GM23338 (cell line): ENCODE measurements at regions not wholly inside any gene's neighbourhood (a gene's known extent, or its start where the extent isn't known, plus 50 kb on each side); places are given as distances from the start of the nearest gene placed in this dataset.

Experiments used
- ATAC-seq: fragments of 200-7000 bp; cut with Tn5 transposase; 3 replicates; pipeline ENCODE4 v1.9.1; 2020
- DNase-seq: peaks from one replicate; pipeline ENCODE4 v3.0.0-alpha.2; 2015; ENCODE audit warnings: low spot score
- H2AFZ ChIP-seq: fragments of 200-600 bp; sonication (generic); 2 replicates; pipeline ENCODE4 v1.8.0; 2016; ENCODE audit warnings: antibody characterized with exemption, mild to moderate bottlenecking, moderate library complexity
- H3F3A ChIP-seq: fragments of 200-600 bp; sonication (generic); replicated peaks from 2 replicates; pipeline ENCODE4 v1.8.0; 2017; ENCODE audit warnings: antibody characterized with exemption, mixed run types, low read depth
- H3K27ac ChIP-seq: fragments of 200-600 bp; sonication (generic); 2 replicates; pipeline ENCODE4 v1.6.1; 2016; ENCODE audit warnings: low read depth
- H3K27me3 ChIP-seq: fragments of 200-600 bp; sonication (generic); 2 replicates; pipeline ENCODE4 v1.8.0; 2016; ENCODE audit warnings: mild to moderate bottlenecking, mixed run types, moderate library complexity; ENCODE audit not compliant: insufficient read depth
- H3K36me3 ChIP-seq: fragments of 200-600 bp; sonication (generic); 2 replicates; pipeline ENCODE4 v1.8.0; 2016; ENCODE audit warnings: mild to moderate bottlenecking; ENCODE audit not compliant: insufficient read depth
- H3K4me1 ChIP-seq: fragments of 200-600 bp; sonication (generic); 2 replicates; pipeline ENCODE4 v1.8.0; 2016; ENCODE audit warnings: mild to moderate bottlenecking, moderate library complexity; ENCODE audit not compliant: insufficient read depth
- H3K4me2 ChIP-seq: fragments of 200-600 bp; sonication (generic); 2 replicates; pipeline ENCODE4 v1.7.1; 2017; ENCODE audit warnings: mixed run types
- H3K4me3 ChIP-seq: fragments of 200-600 bp; sonication (generic); 2 replicates; pipeline ENCODE4 v1.6.1; 2016; ENCODE audit warnings: mixed run types
- H3K79me2 ChIP-seq: fragments of 200-600 bp; sonication (generic); replicated peaks from 2 replicates; pipeline ENCODE4 v1.8.0; 2017; ENCODE audit warnings: mild to moderate bottlenecking; ENCODE audit not compliant: insufficient read depth
- H3K9me2 ChIP-seq: fragments of 200-600 bp; sonication (generic); 2 replicates; pipeline ENCODE4 v1.8.0; 2017; ENCODE audit not compliant: insufficient read depth
- H4K20me1 ChIP-seq: fragments of 200-600 bp; sonication (generic); replicated peaks from 2 replicates; pipeline ENCODE4 v1.8.0; 2017; ENCODE audit warnings: mild to moderate bottlenecking; ENCODE audit not compliant: insufficient read depth
- H3K27ac Mint-ChIP-seq: 2 replicates; pipeline ENCODE4 v1.8.0; 2020; ENCODE audit warnings: inconsistent platforms, mild to moderate bottlenecking, moderate library complexity, mixed read lengths
- H3K27me3 Mint-ChIP-seq: 3 replicates; pipeline ENCODE4 v1.8.0; 2022; ENCODE audit warnings: low read depth, mild to moderate bottlenecking, moderate library complexity, mixed read lengths, inconsistent platforms; ENCODE audit not compliant: insufficient read depth, poor library complexity
- H3K36me3 Mint-ChIP-seq: 3 replicates; pipeline ENCODE4 v1.8.0; 2021; ENCODE audit warnings: low read depth, mild to moderate bottlenecking, inconsistent platforms, moderate library complexity, mixed read lengths
- H3K4me1 Mint-ChIP-seq: 3 replicates; pipeline ENCODE4 v1.8.0; 2020; ENCODE audit warnings: mild to moderate bottlenecking, inconsistent platforms, mixed read lengths
- H3K4me3 Mint-ChIP-seq: 3 replicates; pipeline ENCODE4 v1.8.0; 2021; ENCODE audit warnings: moderate library complexity, mild to moderate bottlenecking, inconsistent platforms, mixed read lengths
- H3K9me3 Mint-ChIP-seq: 3 replicates; pipeline ENCODE4 v1.8.0; 2020; ENCODE audit warnings: moderate library complexity, mild to moderate bottlenecking, inconsistent platforms, mixed read lengths
- CREB1 ChIP-seq: fragments of 250-450 bp; sonication (Bioruptor Pico); IDR thresholded peaks from 2 replicates; pipeline ENCODE4 v1.5.0; 2020; ENCODE audit warnings: low read depth, mild to moderate bottlenecking, moderate library complexity
- ETS1 ChIP-seq: IDR thresholded peaks from 2 replicates; pipeline ENCODE4 v1.6.1; 2016; ENCODE audit warnings: antibody characterized with exemption
- EZH2 ChIP-seq: fragments of 200-600 bp; sonication (generic); IDR thresholded peaks from one replicate; pipeline ENCODE4 v1.8.0; 2017; ENCODE audit warnings: antibody characterized with exemption, mild to moderate bottlenecking, low read depth; ENCODE audit not compliant: unreplicated experiment
- EZH2phosphoT487 ChIP-seq: fragments of 200-600 bp; sonication (generic); IDR thresholded peaks from one replicate; pipeline ENCODE4 v1.8.1; 2018; ENCODE audit warnings: antibody characterized with exemption; ENCODE audit not compliant: unreplicated experiment
- JUNB ChIP-seq: IDR thresholded peaks from one replicate; pipeline ENCODE4 v1.6.1; 2016; ENCODE audit warnings: antibody characterized with exemption; ENCODE audit not compliant: unreplicated experiment
- NANOG ChIP-seq: IDR thresholded peaks from 2 replicates; pipeline ENCODE4 v1.6.1; 2016; ENCODE audit warnings: antibody characterized with exemption, borderline replicate concordance
- POLR2AphosphoS5 ChIP-seq: IDR thresholded peaks from 2 replicates; pipeline ENCODE4 v1.6.1; 2016; ENCODE audit warnings: antibody characterized with exemption, low read depth
- REST ChIP-seq: IDR thresholded peaks from one replicate; pipeline ENCODE4 v1.6.1; 2018; ENCODE audit warnings: antibody characterized with exemption; ENCODE audit not compliant: unreplicated experiment
- STAT1 ChIP-seq: IDR thresholded peaks from one replicate; pipeline ENCODE4 v1.6.1; 2016; ENCODE audit warnings: antibody characterized with exemption; ENCODE audit not compliant: unreplicated experiment
- ZNF114 ChIP-seq: fragments of 250-450 bp; sonication (Bioruptor Pico); IDR thresholded peaks from 2 replicates; pipeline ENCODE4 v1.5.0; 2020; ENCODE audit warnings: mild to moderate bottlenecking, moderate library complexity
- ZNF331 ChIP-seq: fragments of 250-450 bp; sonication (Bioruptor Pico); IDR thresholded peaks from 2 replicates; pipeline ENCODE4 v1.5.0; 2020; ENCODE audit warnings: low read depth, mild to moderate bottlenecking, moderate library complexity
- TF ChIP-seq, protein P1 (sequence below): fragments of 250-450 bp; sonication (Bioruptor Pico); IDR thresholded peaks from 2 replicates; pipeline ENCODE4 v1.5.0; 2020; ENCODE audit warnings: mild to moderate bottlenecking, moderate library complexity
- TF ChIP-seq, protein P2 (sequence below), 2 experiments: fragments of 200-600 bp in 1 of 2; sonication (generic) in 1 of 2; conservative IDR thresholded peaks; 2 replicates each; pipeline versions ENCODE4 v1.5.1 to v1.6.1; 2016 to 2017; ENCODE audit warnings: antibody characterized with exemption in 2 of 2, low read depth in 2 of 2, mild to moderate bottlenecking in 2 of 2, moderate library complexity in 1 of 2

DNA sequence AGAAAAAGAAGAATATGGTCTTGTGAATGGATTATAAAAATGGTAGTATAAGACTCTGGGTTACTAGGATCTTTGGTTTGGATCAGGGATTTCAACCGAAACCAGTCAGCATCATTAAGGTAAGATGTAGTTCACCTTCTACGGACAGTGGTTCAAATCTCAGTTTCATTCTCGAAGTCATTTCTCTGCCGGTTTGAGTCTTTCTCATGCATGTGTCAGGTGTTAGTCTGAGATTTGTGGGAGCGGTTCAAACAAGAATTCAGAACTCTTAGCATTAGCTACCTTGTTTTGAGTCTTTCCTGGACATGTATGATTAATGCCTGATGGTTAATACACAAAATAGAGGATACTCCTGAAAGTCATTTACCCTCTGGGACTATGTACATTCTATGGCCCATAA lies 735.9 kb upstream of the NUDT12 start:
- Histone ChIP-seq H3K36me3 (no peaks in the 10 kb centered on the region), H3K4me3 (no peak overlapping the region), H3F3A (no peaks in the 10 kb centered on the region), H3K79me2 (no peaks in the 10 kb centered on the region), H3K27ac (no peak overlapping the region), H3K4me1 (no peaks in the 10 kb centered on the region), H2AFZ (no peak overlapping the region), H3K4me2 (no peak overlapping the region), H3K9me2 (no peaks in the 10 kb centered on the region; the same call in 1 of the 2 replicates), H3K27me3 (no peaks in the 10 kb centered on the region), H4K20me1 (no peaks in the 10 kb centered on the region)
- ATAC-seq, result no peak
- Mint-ChIP-seq H3K27me3 (no peaks in the 10 kb centered on the region), H3K4me1 (no peaks in the 10 kb centered on the region), H3K36me3 (no peaks in the 10 kb centered on the region), H3K27ac (no peak overlapping the region), H3K9me3 (no peaks in the 10 kb centered on the region), H3K4me3 (no peak overlapping the region)
- TF ChIP-seq JUNB (no peak), ZNF331 (CRISPR knock-in tag) (no peak), EZH2phosphoT487 (no peak), NANOG (no peak), ZNF114 (CRISPR knock-in tag) (no peak), STAT1 (no peak), REST (no peak), CREB1 (CRISPR knock-in tag) (no peak), ETS1 (no peak), EZH2 (no peak), POLR2AphosphoS5 (no peak)
- TF ChIP-seq, protein P1, sequence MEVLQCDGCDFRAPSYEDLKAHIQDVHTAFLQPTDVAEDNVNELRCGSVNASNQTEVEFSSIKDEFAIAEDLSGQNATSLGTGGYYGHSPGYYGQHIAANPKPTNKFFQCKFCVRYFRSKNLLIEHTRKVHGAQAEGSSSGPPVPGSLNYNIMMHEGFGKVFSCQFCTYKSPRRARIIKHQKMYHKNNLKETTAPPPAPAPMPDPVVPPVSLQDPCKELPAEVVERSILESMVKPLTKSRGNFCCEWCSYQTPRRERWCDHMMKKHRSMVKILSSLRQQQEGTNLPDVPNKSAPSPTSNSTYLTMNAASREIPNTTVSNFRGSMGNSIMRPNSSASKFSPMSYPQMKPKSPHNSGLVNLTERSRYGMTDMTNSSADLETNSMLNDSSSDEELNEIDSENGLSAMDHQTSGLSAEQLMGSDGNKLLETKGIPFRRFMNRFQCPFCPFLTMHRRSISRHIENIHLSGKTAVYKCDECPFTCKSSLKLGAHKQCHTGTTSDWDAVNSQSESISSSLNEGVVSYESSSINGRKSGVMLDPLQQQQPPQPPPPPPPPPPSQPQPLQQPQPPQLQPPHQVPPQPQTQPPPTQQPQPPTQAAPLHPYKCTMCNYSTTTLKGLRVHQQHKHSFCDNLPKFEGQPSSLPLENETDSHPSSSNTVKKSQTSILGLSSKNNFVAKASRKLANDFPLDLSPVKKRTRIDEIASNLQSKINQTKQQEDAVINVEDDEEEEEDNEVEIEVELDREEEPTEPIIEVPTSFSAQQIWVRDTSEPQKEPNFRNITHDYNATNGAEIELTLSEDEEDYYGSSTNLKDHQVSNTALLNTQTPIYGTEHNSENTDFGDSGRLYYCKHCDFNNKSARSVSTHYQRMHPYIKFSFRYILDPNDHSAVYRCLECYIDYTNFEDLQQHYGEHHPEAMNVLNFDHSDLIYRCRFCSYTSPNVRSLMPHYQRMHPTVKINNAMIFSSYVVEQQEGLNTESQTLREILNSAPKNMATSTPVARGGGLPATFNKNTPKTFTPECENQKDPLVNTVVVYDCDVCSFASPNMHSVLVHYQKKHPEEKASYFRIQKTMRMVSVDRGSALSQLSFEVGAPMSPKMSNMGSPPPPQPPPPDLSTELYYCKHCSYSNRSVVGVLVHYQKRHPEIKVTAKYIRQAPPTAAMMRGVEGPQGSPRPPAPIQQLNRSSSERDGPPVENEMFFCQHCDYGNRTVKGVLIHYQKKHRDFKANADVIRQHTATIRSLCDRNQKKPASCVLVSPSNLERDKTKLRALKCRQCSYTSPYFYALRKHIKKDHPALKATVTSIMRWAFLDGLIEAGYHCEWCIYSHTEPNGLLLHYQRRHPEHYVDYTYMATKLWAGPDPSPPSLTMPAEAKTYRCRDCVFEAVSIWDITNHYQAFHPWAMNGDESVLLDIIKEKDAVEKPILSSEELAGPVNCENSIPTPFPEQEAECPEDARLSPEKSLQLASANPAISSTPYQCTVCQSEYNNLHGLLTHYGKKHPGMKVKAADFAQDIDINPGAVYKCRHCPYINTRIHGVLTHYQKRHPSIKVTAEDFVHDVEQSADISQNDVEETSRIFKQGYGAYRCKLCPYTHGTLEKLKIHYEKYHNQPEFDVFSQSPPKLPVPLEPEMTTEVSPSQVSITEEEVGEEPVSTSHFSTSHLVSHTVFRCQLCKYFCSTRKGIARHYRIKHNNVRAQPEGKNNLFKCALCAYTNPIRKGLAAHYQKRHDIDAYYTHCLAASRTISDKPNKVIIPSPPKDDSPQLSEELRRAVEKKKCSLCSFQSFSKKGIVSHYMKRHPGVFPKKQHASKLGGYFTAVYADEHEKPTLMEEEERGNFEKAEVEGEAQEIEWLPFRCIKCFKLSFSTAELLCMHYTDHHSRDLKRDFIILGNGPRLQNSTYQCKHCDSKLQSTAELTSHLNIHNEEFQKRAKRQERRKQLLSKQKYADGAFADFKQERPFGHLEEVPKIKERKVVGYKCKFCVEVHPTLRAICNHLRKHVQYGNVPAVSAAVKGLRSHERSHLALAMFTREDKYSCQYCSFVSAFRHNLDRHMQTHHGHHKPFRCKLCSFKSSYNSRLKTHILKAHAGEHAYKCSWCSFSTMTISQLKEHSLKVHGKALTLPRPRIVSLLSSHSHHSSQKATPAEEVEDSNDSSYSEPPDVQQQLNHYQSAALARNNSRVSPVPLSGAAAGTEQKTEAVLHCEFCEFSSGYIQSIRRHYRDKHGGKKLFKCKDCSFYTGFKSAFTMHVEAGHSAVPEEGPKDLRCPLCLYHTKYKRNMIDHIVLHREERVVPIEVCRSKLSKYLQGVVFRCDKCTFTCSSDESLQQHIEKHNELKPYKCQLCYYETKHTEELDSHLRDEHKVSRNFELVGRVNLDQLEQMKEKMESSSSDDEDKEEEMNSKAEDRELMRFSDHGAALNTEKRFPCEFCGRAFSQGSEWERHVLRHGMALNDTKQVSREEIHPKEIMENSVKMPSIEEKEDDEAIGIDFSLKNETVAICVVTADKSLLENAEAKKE (CRISPR knock-in tag), result no peak
- TF ChIP-seq, protein P2, sequence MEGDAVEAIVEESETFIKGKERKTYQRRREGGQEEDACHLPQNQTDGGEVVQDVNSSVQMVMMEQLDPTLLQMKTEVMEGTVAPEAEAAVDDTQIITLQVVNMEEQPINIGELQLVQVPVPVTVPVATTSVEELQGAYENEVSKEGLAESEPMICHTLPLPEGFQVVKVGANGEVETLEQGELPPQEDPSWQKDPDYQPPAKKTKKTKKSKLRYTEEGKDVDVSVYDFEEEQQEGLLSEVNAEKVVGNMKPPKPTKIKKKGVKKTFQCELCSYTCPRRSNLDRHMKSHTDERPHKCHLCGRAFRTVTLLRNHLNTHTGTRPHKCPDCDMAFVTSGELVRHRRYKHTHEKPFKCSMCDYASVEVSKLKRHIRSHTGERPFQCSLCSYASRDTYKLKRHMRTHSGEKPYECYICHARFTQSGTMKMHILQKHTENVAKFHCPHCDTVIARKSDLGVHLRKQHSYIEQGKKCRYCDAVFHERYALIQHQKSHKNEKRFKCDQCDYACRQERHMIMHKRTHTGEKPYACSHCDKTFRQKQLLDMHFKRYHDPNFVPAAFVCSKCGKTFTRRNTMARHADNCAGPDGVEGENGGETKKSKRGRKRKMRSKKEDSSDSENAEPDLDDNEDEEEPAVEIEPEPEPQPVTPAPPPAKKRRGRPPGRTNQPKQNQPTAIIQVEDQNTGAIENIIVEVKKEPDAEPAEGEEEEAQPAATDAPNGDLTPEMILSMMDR (conservative IDR thresholded peaks at IDR 0.05; ENCODE audit: low read depth in 2 of 2), result no peak
- no peak for DNase-seq
